Testis (tissue), 2 donors: ENCODE measurements at regions not wholly inside any gene's neighbourhood (a gene's known extent, or its start where the extent isn't known, plus 50 kb on each side); places are given as distances from the start of the nearest gene placed in this dataset.

Experiments
- DNase-seq: peaks from one replicate; pipeline ENCODE4 v3.0.0-alpha.2; 2019
- H3K27ac ChIP-seq, 2 donors: fragments of 200-600 bp; sonication (generic); one replicate each; pipeline ENCODE4 v1.5.1; 2019
- H3K27me3 ChIP-seq: fragments of 200-600 bp; sonication (generic); one replicate; pipeline ENCODE4 v1.5.1; 2019
- H3K36me3 ChIP-seq: fragments of 200-600 bp; sonication (generic); one replicate; pipeline ENCODE4 v1.5.1; 2017; ENCODE audit warnings: low read depth; ENCODE audit errors: missing control alignments
- H3K4me1 ChIP-seq: fragments of 200-600 bp; sonication (generic); one replicate; pipeline ENCODE4 v1.5.1; 2019
- H3K4me3 ChIP-seq, 2 donors: fragments of 200-600 bp; sonication (generic); one replicate each; pipeline ENCODE4 v1.5.1; 2017 to 2019
- H3K9me3 ChIP-seq: fragments of 200-600 bp; sonication (generic); one replicate; pipeline ENCODE4 v1.5.1; 2017
- POLR2A ChIP-seq: fragments of 450-650 bp; IDR thresholded peaks from one replicate; pipeline ENCODE4 v1.6.1; 2017; ENCODE audit warnings: antibody characterized with exemption, mild to moderate bottlenecking, moderate library complexity
- WGBS, 2 donors: methylation state at CpG; one replicate each; pipeline ENCODE4 v1.1.5; 2018; 5-methylcytosine and 5-hydroxymethylcytosine counted together
- intact Hi-C: fragments of 100-400 bp; cut with DNase I; formaldehyde crosslinking; loops from one replicate; pipeline ENCODE4 v1.15.1; 2023; ENCODE audit warnings: low total_unique reads
- TF ChIP-seq, protein P1 (sequence below), 3 experiments: fragments of 450-650 bp in 2 of 3; fragments of 200-600 bp in 1 of 3; sonication (generic) in 1 of 3; IDR thresholded peaks; one replicate each; pipeline ENCODE4 v1.5.1; 2016 to 2019; ENCODE audit warnings: antibody characterized with exemption in 3 of 3, mild to moderate bottlenecking in 2 of 3, moderate library complexity in 1 of 3

DNA sequence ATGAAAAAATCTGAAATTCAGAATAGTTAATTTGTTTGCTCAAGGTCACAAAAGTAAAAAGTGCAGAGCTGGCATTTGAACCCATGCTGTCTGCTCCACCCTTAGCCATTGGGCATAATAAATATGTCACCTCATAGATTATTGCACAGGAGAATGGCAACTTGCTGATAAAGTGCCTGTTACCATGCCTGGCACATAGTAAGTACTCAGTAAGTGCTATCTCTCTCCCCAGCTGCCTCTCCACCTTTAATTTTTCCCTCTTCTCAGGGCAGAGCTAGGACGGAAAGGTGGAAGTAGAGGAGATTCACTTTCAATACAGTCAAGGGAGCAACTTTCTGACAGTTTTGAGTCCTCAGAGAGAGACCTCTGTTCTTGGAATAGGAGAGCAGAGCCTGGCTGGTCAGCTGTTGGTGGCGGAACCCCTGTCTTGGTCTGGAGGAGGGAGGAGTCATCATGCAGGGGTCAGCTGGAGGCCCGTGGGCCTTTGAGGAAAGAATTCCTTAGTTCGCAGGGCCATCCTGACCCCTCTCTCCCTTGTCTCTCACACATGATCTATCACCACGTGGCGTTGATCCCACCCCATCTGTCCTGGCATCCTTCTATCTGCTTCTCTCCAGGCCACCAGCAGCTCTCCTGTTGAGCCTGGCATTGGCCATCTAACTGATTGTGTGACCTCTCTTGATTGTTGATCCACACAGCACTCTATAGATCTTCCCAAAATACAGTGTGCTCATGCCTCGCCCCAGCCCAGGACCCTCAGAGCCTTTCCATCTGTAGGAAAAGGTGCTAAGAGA, 149.3 kb downstream of the RPLP1 start:
- H3K27ac ChIP-seq = no peak overlapping the region
- H3K27me3 ChIP-seq = no peaks in the 10 kb centered on the region
- TF ChIP-seq, protein P1, sequence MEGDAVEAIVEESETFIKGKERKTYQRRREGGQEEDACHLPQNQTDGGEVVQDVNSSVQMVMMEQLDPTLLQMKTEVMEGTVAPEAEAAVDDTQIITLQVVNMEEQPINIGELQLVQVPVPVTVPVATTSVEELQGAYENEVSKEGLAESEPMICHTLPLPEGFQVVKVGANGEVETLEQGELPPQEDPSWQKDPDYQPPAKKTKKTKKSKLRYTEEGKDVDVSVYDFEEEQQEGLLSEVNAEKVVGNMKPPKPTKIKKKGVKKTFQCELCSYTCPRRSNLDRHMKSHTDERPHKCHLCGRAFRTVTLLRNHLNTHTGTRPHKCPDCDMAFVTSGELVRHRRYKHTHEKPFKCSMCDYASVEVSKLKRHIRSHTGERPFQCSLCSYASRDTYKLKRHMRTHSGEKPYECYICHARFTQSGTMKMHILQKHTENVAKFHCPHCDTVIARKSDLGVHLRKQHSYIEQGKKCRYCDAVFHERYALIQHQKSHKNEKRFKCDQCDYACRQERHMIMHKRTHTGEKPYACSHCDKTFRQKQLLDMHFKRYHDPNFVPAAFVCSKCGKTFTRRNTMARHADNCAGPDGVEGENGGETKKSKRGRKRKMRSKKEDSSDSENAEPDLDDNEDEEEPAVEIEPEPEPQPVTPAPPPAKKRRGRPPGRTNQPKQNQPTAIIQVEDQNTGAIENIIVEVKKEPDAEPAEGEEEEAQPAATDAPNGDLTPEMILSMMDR (IDR thresholded peaks at IDR 0.05) = no peak
- no peak for TF ChIP-seq POLR2A
- no peaks in the 10 kb centered on the region for H3K9me3 ChIP-seq
- intact Hi-C loops = no loop called here
- no peak for DNase-seq
- no peak overlapping the region for H3K4me3 ChIP-seq
- H3K4me1 ChIP-seq = no peaks in the 10 kb centered on the region
- 87 to 94% methylated on average over 7 of the region's 7 CpGs for WGBS, 2 donors
- no peaks in the 10 kb centered on the region for H3K36me3 ChIP-seq

DNA sequence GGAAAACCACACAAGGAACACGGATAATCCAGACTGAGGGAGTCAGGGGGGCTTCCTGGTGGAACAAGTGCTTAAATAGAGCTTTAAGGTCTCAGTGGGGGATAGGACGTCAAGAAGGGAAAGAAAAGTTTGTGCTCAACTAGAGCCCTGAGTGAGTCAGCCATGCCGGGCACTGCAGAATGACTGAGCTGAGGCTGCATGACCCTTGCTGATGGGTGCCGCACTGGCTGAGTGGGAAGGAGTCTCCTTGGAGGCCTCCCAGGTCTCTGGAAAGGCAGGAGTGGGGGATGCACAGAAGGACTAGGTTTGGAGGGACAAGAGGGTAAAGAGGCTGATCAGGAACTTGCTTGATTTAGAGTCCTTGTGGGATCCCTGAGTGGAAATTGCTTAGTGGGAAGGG, 150.3 kb downstream of the RPLP1 start:
- Histone ChIP-seq H3K4me1 (no peaks in the 10 kb centered on the region), H3K9me3 (no peaks in the 10 kb centered on the region), H3K27me3 (no peaks in the 10 kb centered on the region), H3K36me3 (no peaks in the 10 kb centered on the region), H3K27ac (no peak overlapping the region), H3K4me3 (no peak overlapping the region)
- intact Hi-C loops = no loop called here
- DNase-seq = no peak
- WGBS, 2 donors = 95 to 98% methylated on average over 4 of the region's 4 CpGs
- TF ChIP-seq, protein P1 (IDR thresholded peaks at IDR 0.05) = no peak
- no peak for TF ChIP-seq POLR2A

DNA sequence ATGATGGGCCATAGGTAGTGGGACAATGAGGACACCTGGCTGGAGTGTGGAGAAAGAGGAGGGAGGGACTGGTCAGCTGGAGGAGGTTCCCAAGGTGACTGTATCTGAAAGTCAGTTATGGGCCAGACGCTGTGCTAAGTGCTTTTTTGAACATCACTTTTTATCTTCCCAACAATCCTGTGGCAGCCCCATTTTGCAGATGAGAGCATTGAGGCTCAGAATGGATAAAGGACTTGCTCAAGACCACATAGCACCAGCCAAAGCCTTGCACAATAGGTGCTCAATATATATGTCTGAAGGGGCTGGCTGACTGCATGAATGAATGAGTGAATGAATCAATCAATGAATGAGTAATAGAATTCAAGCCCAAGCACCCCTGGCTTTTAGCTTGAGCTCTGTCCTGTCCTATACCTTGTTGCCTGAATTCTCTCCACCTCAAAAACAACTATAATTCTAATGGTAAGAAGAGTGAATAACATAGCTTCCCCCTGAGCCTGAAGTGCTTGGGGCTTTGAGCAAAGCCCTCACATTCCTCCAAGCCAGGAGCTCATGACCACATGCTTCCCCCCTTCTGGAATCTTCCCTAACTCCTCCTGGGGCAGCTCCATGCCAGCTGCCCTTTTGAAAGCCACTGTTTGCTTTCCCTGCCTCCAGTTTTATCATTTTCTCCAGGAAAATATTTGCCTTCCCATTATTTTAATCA, 150.9 kb downstream of the RPLP1 start:
- intact Hi-C loops = no loop called here
- Histone ChIP-seq H3K9me3 (no peaks in the 10 kb centered on the region), H3K4me3 (no peak overlapping the region), H3K36me3 (no peaks in the 10 kb centered on the region), H3K4me1 (no peaks in the 10 kb centered on the region), H3K27me3 (no peaks in the 10 kb centered on the region), H3K27ac (no peak overlapping the region)
- TF ChIP-seq, protein P1 (IDR thresholded peaks at IDR 0.05) = no peak
- no peak for TF ChIP-seq POLR2A
- WGBS, 2 donors = 0% methylated on average over 1 of the region's 1 CpG
- DNase-seq = no peak

DNA sequence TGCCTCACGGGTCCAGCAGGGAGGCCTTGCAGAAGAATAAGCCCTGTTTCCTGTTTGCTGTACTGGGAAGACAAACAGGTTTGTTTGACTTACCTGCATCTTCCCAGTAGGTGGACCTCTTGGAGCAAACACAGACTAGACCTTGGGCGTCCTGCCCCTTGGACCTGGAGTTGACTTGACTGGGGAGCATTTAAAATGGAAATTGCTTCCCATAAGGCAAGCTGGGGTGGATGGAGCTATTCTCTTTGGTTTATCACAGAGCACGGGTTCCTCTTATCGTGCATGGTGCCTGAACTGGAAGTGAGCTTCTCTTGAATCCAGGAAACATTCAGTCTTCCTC, 151.4 kb downstream of the RPLP1 start:
- WGBS, 2 donors = 65 to 71% methylated on average over 4 of the region's 4 CpGs
- intact Hi-C loops = no loop called here
- Histone ChIP-seq H3K27ac (no peak overlapping the region), H3K36me3 (no peaks in the 10 kb centered on the region), H3K4me1 (no peaks in the 10 kb centered on the region), H3K27me3 (no peaks in the 10 kb centered on the region), H3K4me3 (no peak overlapping the region), H3K9me3 (no peaks in the 10 kb centered on the region)
- no peak for DNase-seq
- no peak for TF ChIP-seq POLR2A
- TF ChIP-seq, protein P1 (IDR thresholded peaks at IDR 0.05) = no peak
